Panc1 (cell line): ENCODE measurements at regions not wholly inside any gene's neighbourhood (a gene's known extent, or its start where the extent isn't known, plus 50 kb on each side); places are given as distances from the start of the nearest gene placed in this dataset.

ENCODE experiments used
- ATAC-seq: fragments of 200-7000 bp; cut with Tn5 transposase; 2 replicates; pipeline ENCODE4 v1.9.1; 2020; ENCODE audit warnings: mild to moderate bottlenecking, moderate library complexity
- BruUV-seq: library from RNA; stranded (reverse); fragments of 400-500 nt; replicated peaks from 2 replicates; lab custom pipeline; 2021; lab: Mats Ljungman, UMichigan
- CTCF ChIA-PET: fragments of 300-600 bp; sonication (Branson Sonifier 250); formaldehyde crosslinking; loops from one replicate; lab custom pipeline; 2022; ENCODE audit warnings: antibody characterized with exemption; lab: Charles Lee
- POLR2A ChIA-PET: fragments of 300-600 bp; sonication (Branson Sonifier 250); formaldehyde crosslinking; loops from one replicate; lab custom pipeline; 2022; ENCODE audit warnings: antibody characterized with exemption; lab: Charles Lee
- DNase-seq: peaks from one replicate; pipeline ENCODE4 v3.0.0-alpha.2; 2010; ENCODE audit warnings: low read depth, low spot score
- H3K27ac ChIP-seq: 2 replicates; pipeline ENCODE4 v1.5.1; 2011; ENCODE audit warnings: mild to moderate bottlenecking, low read length, inconsistent platforms
- H3K27me3 ChIP-seq: fragments of 200-500 bp; sonication (Bioruptor generic); 2 replicates; pipeline ENCODE4 v1.6.0; 2014; ENCODE audit warnings: low read length, inconsistent platforms; ENCODE audit not compliant: control insufficient read depth, insufficient read depth
- H3K36me3 ChIP-seq: fragments of 200-500 bp; sonication (Bioruptor generic); 2 replicates; pipeline ENCODE4 v1.5.1; 2014; ENCODE audit warnings: inconsistent platforms, mild to moderate bottlenecking, low read length, moderate library complexity; ENCODE audit not compliant: control insufficient read depth, insufficient read depth
- H3K4me1 ChIP-seq: 2 replicates; pipeline ENCODE4 v1.5.1; 2011; ENCODE audit warnings: inconsistent platforms, mild to moderate bottlenecking, low read length, moderate library complexity; ENCODE audit not compliant: control insufficient read depth, insufficient read depth
- H3K4me3 ChIP-seq, 2 experiments: 2 replicates each; pipeline ENCODE4 v1.5.1; 2011 to 2012; ENCODE audit warnings: low read depth in 2 of 2, low read length in 2 of 2, mild to moderate bottlenecking in 2 of 2, inconsistent platforms in 1 of 2, moderate library complexity in 1 of 2
- H3K9me3 ChIP-seq: fragments of 200-500 bp; sonication (Bioruptor generic); 2 replicates; pipeline ENCODE4 v1.5.1; 2014; ENCODE audit warnings: low read depth, mild to moderate bottlenecking, inconsistent platforms, low read length, moderate library complexity; ENCODE audit not compliant: control insufficient read depth, insufficient read depth
- POLR2AphosphoS5 ChIP-seq: IDR thresholded peaks from 2 replicates; pipeline ENCODE4 v1.6.1; 2012; ENCODE audit warnings: mild to moderate bottlenecking, low read depth, low read length, moderate library complexity
- SIN3A ChIP-seq: IDR thresholded peaks from 2 replicates; pipeline ENCODE4 v1.6.1; 2012; ENCODE audit warnings: low read depth, mild to moderate bottlenecking, low read length, moderate library complexity, borderline replicate concordance; ENCODE audit not compliant: insufficient read depth
- TCF7L2 ChIP-seq: IDR thresholded peaks from 2 replicates; pipeline ENCODE4 v1.6.1; 2011; ENCODE audit warnings: mild to moderate bottlenecking, low read depth, low read length, inconsistent platforms
- in situ Hi-C: cut with HindIII; loops from 2 replicates; pipeline ENCODE4 v1.10.0; 2016; ENCODE audit warnings: low sequenced_read_pairs, low pct_unique_long_range_greater_than_20kb
- intact Hi-C: fragments of 100-400 bp; cut with micrococcal nuclease; formaldehyde crosslinking; loops from one replicate; pipeline ENCODE4 v1.10.0; 2022; ENCODE audit not compliant: unreplicated experiment
- TF ChIP-seq, protein P1 (sequence below), 2 experiments: IDR thresholded peaks; 2 replicates each; pipeline ENCODE4 v1.6.1; 2011 to 2012; ENCODE audit warnings: low read depth in 2 of 2, control low read depth in 1 of 2, low read length in 1 of 2, mild to moderate bottlenecking in 1 of 2, moderate library complexity in 1 of 2; ENCODE audit not compliant: insufficient read depth in 1 of 2
- TF ChIP-seq, protein P2 (sequence below): fragments of 450-650 bp; IDR thresholded peaks from 2 replicates; pipeline ENCODE4 v1.5.1; 2017; ENCODE audit warnings: mild to moderate bottlenecking

DNA sequence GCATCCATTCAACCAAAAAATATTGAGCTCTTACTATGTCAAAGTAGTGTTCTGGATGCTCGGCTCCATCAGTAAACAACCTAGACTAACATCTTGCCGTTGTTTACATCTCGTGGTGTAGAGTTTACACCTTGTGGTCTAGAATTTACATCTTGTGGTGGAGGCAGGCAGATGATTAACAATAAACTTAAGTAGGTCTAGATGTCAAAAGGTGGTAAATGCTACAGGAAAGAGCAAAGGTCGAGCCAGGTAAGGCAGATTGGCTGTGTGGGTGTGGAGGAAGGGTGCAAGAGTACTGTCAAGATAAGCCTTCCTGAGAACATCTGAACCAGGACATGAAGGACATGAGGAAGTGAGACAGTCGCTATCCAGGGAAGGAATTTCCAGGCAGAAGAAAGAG, 88.4 kb upstream of the ESR1 start:
- H3K9me3 ChIP-seq = no peaks in the 10 kb centered on the region
- H3K27me3 ChIP-seq = no peaks in the 10 kb centered on the region
- H3K4me1 ChIP-seq = no peaks in the 10 kb centered on the region
- H3K27ac ChIP-seq = no peak overlapping the region
- BruUV-seq = no TSS peak
- no peak for DNase-seq
- H3K36me3 ChIP-seq = no peaks in the 10 kb centered on the region
- intact Hi-C loops = no loop called here
- ChIA-PET POLR2A (no interaction called here), CTCF (no interaction called here)
- TF ChIP-seq, protein P1, sequence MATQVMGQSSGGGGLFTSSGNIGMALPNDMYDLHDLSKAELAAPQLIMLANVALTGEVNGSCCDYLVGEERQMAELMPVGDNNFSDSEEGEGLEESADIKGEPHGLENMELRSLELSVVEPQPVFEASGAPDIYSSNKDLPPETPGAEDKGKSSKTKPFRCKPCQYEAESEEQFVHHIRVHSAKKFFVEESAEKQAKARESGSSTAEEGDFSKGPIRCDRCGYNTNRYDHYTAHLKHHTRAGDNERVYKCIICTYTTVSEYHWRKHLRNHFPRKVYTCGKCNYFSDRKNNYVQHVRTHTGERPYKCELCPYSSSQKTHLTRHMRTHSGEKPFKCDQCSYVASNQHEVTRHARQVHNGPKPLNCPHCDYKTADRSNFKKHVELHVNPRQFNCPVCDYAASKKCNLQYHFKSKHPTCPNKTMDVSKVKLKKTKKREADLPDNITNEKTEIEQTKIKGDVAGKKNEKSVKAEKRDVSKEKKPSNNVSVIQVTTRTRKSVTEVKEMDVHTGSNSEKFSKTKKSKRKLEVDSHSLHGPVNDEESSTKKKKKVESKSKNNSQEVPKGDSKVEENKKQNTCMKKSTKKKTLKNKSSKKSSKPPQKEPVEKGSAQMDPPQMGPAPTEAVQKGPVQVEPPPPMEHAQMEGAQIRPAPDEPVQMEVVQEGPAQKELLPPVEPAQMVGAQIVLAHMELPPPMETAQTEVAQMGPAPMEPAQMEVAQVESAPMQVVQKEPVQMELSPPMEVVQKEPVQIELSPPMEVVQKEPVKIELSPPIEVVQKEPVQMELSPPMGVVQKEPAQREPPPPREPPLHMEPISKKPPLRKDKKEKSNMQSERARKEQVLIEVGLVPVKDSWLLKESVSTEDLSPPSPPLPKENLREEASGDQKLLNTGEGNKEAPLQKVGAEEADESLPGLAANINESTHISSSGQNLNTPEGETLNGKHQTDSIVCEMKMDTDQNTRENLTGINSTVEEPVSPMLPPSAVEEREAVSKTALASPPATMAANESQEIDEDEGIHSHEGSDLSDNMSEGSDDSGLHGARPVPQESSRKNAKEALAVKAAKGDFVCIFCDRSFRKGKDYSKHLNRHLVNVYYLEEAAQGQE (IDR thresholded peaks at IDR 0.05; ENCODE audit: insufficient read depth in 1 of 2, low read depth in 2 of 2, low read length in 1 of 2) = no peak
- TF ChIP-seq POLR2AphosphoS5 (no peak), TCF7L2 (no peak), SIN3A (no peak)
- TF ChIP-seq, protein P2, sequence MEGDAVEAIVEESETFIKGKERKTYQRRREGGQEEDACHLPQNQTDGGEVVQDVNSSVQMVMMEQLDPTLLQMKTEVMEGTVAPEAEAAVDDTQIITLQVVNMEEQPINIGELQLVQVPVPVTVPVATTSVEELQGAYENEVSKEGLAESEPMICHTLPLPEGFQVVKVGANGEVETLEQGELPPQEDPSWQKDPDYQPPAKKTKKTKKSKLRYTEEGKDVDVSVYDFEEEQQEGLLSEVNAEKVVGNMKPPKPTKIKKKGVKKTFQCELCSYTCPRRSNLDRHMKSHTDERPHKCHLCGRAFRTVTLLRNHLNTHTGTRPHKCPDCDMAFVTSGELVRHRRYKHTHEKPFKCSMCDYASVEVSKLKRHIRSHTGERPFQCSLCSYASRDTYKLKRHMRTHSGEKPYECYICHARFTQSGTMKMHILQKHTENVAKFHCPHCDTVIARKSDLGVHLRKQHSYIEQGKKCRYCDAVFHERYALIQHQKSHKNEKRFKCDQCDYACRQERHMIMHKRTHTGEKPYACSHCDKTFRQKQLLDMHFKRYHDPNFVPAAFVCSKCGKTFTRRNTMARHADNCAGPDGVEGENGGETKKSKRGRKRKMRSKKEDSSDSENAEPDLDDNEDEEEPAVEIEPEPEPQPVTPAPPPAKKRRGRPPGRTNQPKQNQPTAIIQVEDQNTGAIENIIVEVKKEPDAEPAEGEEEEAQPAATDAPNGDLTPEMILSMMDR = no peak
- H3K4me3 ChIP-seq = no peak overlapping the region
- no peak for ATAC-seq
- in situ Hi-C loops = no loop called here

DNA sequence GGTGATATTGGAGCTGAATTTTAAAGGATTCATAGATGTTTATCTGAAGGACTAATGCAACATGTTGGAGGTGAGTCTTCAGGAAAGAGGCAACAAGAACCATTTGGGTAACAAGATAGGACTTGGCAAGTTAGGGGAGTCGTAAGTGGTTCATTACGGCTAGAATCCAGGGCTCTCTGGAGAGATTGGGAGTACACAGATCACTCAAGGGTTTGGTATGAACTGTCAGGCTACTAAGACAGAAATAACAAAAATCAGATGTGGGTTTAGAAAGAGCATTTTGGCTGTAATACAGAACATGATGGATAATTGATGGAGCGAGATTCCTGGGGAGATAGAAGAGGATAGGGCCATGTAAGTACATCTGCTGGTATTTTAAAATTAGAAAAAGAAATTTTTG, 86.3 kb upstream of the ESR1 start:
- Histone ChIP-seq H3K27me3 (no peaks in the 10 kb centered on the region), H3K27ac (no peak overlapping the region), H3K4me1 (no peaks in the 10 kb centered on the region), H3K4me3 (no peak overlapping the region), H3K36me3 (no peaks in the 10 kb centered on the region), H3K9me3 (no peaks in the 10 kb centered on the region)
- intact Hi-C loops (no loop called here), in situ Hi-C loops (no loop called here)
- CTCF ChIA-PET = no interaction called here
- POLR2A ChIA-PET = no interaction called here
- BruUV-seq = no TSS peak
- DNase-seq = no peak
- TF ChIP-seq, protein P1 (IDR thresholded peaks at IDR 0.05; ENCODE audit: insufficient read depth in 1 of 2, low read depth in 2 of 2, low read length in 1 of 2) = no peak
- TF ChIP-seq POLR2AphosphoS5 (no peak), TCF7L2 (no peak)
- ATAC-seq = no peak
